Skeletal muscle tissue (tissue), 3 donors: ENCODE measurements at regions not wholly inside any gene's neighbourhood (a gene's known extent, or its start where the extent isn't known, plus 50 kb on each side); places are given as distances from the start of the nearest gene placed in this dataset.
"Not testable (repeated sequence)": the region's sequence is repeated elsewhere in the genome, so short reads cannot be mapped to it uniquely, and the experiment has no call there.

ENCODE experiments used
- H3K27ac ChIP-seq: one replicate; pipeline ENCODE4 v1.7.0; 2013; ENCODE audit warnings: mild to moderate bottlenecking, low read depth, low read length, inconsistent platforms
- H3K27me3 ChIP-seq, 3 donors: one replicate each; pipeline ENCODE4 v1.7.0; 2013; ENCODE audit warnings: low read length in 3 of 3; ENCODE audit not compliant: control insufficient read depth in 3 of 3, insufficient read depth in 3 of 3
- H3K36me3 ChIP-seq, 3 donors: one replicate each; pipeline ENCODE4 v1.7.0; 2013; ENCODE audit warnings: low read length in 3 of 3; ENCODE audit not compliant: control insufficient read depth in 3 of 3, insufficient read depth in 3 of 3
- H3K4me1 ChIP-seq, 3 donors: one replicate each; pipeline ENCODE4 v1.7.0; 2013; ENCODE audit warnings: low read length in 3 of 3, mild to moderate bottlenecking in 3 of 3; ENCODE audit not compliant: control insufficient read depth in 3 of 3, insufficient read depth in 3 of 3
- H3K4me3 ChIP-seq, 3 donors: one replicate each; pipeline ENCODE4 v1.7.0; 2013; ENCODE audit warnings: low read length in 3 of 3
- H3K9ac ChIP-seq, 3 donors: one replicate each; pipeline ENCODE4 v1.7.0; 2013; ENCODE audit warnings: low read length in 3 of 3, mild to moderate bottlenecking in 3 of 3, moderate library complexity in 2 of 3, low read depth in 1 of 3
- H3K9me3 ChIP-seq, 3 donors: one replicate each; pipeline ENCODE4 v1.7.0; 2013; ENCODE audit warnings: low read length in 3 of 3; ENCODE audit not compliant: control insufficient read depth in 3 of 3
- donor health status: Osteomylitis.

DNA sequence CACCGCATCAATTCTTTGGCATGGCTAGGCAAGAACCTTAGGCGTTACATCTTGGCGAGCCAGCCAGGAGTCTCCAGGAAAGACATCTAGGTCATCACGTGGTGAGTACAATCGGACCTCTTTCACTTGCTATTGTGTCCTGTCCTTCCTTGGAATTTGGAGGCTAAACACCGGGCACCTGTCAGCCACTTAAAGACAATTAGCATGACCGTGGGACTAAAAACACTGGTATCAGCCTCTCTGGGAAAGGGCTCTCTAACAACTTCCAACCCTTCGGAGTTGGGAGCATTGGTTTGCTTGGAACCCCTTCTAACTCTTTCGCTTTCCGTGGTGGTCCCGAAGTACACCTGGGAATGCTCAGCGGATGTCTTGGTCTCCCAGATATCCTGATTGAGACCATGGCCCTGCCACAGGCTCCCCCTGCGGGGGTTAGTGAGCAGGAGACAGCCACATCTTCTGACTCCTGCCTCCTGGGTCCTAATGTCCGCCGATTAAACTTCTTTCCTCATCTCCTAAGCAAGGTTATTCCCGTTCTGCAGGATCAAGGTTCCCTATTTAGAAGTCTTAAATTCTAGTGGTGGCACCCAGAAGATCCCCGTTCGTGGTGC, 971.7 kb downstream of the FSCB start:
- no peak overlapping the region for H3K27ac ChIP-seq
- no peak overlapping the region for H3K4me3 ChIP-seq
- H3K36me3 ChIP-seq: no peaks in the 10 kb centered on the region
- no peaks in the 10 kb centered on the region for H3K4me1 ChIP-seq
- no peaks in the 10 kb centered on the region for H3K27me3 ChIP-seq
- H3K9ac ChIP-seq: no peak overlapping the region
- no peaks in the 10 kb centered on the region for H3K9me3 ChIP-seq

DNA sequence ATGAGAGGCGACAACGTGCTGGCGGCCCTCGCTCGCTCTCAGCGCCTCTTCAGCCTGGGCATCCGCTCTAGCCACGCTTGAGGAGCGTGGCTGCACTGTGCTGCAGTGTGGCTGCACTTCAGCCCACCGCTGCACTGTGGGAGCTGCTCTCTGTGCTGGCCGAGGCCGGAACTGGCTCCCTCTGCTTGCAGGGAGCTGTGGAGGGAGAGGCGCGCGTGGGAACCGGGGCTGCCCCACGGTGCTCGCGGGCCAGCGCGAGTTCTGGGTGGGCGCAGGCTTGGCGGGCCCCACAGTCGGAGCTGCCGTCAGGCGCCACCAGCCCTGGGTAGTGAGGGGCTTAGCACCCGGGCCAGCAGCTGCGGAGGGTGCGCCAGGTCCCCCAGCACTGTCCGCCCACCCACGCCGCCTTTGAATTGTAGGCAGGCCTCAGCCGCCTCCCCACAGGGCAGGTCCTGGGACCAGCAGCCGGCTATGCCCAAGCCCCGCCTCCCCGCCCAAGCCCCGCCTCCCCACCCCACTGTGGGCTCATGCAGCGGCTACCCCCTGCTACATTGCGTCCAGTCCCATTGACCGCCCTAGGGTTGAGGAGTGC, 974.2 kb downstream of the FSCB start:
- H3K27me3 ChIP-seq: no peaks in the 10 kb centered on the region
- H3K27ac ChIP-seq: no peak overlapping the region
- no peak overlapping the region for H3K4me3 ChIP-seq

DNA sequence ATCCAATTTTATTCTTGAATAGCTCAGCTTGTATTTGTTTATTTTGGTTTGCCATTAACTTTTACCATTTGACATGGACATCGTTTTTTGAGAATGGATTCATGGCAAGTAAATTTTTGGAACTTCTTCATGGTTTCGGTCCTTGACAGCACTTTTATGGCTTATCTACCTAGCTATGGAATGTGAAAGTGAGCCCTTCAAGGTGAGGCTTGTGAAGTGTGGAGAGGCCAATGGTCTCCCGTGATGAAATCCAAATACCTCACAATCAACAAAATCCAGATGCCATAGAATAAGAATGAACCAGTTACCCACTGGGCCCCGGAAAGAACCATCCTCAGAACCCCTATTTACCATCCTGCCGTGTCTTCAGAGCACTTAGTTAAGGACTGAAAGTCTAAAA, 978.8 kb downstream of the FSCB start:
- Histone ChIP-seq H3K27ac (no peak overlapping the region), H3K36me3 (no peaks in the 10 kb centered on the region), H3K9ac (no peak overlapping the region), H3K4me1 (no peaks in the 10 kb centered on the region), H3K9me3 (no peaks in the 10 kb centered on the region), H3K4me3 (no peak overlapping the region), H3K27me3 (no peaks in the 10 kb centered on the region)

More for the DNA sequence above, 974.2 kb downstream of the FSCB start:
- Histone ChIP-seq H3K4me1 (no peaks in the 10 kb centered on the region), H3K36me3 (no peaks in the 10 kb centered on the region), H3K9me3 (no peaks in the 10 kb centered on the region), H3K9ac (no peak overlapping the region)

DNA sequence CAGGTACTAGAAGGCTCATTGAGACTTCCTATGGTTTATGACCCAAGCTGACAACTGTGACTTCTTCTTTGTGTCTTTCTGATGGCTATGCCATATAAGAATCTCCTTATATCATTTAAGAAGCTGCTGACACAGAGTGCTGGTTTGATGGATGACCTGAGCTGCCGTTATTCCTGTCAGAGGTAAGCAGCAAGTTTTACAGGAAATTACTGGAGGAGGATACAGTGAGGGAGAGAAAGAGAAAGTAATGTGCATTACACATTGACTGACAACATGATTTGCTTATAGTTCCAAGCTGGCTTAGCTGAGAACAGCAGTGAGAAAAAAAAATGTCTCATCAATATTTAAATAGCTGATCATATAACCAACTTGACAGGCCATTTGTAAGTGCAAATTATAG, 981.4 kb downstream of the FSCB start:
- Histone ChIP-seq H3K4me3 (no peak overlapping the region), H3K36me3 (no peaks in the 10 kb centered on the region), H3K9me3 (no peaks in the 10 kb centered on the region), H3K27me3 (no peaks in the 10 kb centered on the region), H3K27ac (no peak overlapping the region), H3K4me1 (no peaks in the 10 kb centered on the region), H3K9ac (no peak overlapping the region)

DNA sequence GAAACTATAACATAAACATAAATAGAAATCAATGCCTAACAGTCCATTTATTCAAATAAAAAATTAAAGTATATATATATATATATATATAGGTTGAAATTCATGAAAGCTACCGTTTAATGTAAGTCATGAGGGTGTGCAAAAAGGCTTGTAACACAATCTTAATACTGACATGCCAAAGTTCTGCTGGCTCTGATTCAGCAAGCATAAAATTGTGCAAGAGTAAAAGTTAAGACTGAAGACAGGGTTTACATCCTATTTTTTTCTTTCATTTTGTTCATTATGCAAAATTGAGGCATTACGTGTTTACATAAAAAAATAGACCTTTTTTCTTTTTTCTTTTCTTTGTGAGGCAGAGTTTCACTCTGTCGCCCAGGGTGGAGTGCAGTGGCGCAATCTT, 984.2 kb downstream of the FSCB start:
- Histone ChIP-seq H3K36me3 (no peaks in the 10 kb centered on the region), H3K27ac (no peak overlapping the region), H3K4me1 (no peaks in the 10 kb centered on the region), H3K9me3 (no peaks in the 10 kb centered on the region), H3K9ac (no peak overlapping the region), H3K4me3 (no peak overlapping the region), H3K27me3 (no peaks in the 10 kb centered on the region)

DNA sequence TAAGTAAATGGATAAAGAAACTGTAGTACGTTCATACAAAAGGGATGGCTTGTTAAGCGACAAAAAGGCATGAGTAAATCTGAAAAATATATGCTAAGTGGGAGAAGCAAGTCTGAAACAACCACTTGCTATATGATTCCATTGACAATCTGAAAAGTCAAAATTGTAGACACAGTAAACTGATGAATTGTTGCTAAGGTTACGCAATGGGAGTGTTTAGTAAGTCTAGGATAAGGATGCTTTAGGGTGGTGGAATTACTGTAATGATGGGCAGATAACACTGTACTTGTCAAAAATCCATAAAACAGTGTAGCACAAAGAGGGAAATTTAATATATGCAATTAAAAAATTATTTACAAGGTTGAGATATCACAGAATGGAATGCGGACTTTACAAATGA, 984.9 kb downstream of the FSCB start:
- no peak overlapping the region for H3K9ac ChIP-seq
- no peaks in the 10 kb centered on the region for H3K4me1 ChIP-seq
- H3K4me3 ChIP-seq: no peak overlapping the region
- H3K36me3 ChIP-seq: no peaks in the 10 kb centered on the region
- no peaks in the 10 kb centered on the region for H3K9me3 ChIP-seq
- no peak overlapping the region for H3K27ac ChIP-seq
- no peaks in the 10 kb centered on the region for H3K27me3 ChIP-seq

DNA sequence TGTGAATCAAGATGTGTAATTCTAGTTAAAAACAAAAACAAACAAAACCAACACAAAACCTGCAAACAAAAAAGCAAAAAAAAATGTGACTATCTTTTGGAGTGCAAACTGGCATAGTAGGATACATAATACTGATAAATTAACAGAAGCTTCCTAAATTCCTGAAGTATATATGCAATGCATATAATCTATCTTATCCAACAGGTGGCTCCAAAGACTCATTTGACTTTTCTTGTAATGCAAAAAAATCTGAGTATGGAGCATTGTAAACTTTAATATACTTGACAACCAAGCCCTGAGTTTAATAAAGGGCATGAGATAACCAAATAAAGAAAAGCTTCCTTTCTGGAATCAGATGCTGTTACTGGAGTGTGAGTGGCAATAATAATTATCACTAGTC, 1003.6 kb downstream of the FSCB start:
- Histone ChIP-seq H3K9ac (no peak overlapping the region), H3K9me3 (no peaks in the 10 kb centered on the region), H3K4me3 (no peak overlapping the region), H3K4me1 (no peaks in the 10 kb centered on the region), H3K27me3 (no peaks in the 10 kb centered on the region), H3K27ac (no peak overlapping the region), H3K36me3 (no peaks in the 10 kb centered on the region)

DNA sequence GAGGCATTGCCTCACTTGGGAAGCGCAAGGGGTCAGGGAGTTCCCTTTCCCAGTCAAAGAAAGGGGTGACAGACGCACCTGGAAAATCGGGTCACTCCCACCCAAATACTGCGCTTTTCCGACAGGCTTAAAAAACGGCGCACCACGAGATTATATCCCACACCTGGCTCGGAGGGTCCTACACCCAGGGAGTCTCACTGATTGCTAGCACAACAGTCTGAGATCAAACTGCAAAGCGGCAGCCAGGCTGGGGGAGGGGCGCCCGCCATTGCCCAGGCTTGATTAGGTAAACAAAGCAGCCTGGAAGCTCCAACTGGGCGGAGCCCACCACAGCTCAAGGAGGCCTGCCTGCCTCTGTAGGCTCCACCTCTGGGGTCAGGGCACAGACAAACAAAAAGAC, 1014.7 kb downstream of the FSCB start:
- not testable (repeated sequence) for H3K36me3 ChIP-seq, H3K27ac ChIP-seq, H3K27me3 ChIP-seq, H3K4me1 ChIP-seq, H3K9ac ChIP-seq, H3K4me3 ChIP-seq, H3K9me3 ChIP-seq

DNA sequence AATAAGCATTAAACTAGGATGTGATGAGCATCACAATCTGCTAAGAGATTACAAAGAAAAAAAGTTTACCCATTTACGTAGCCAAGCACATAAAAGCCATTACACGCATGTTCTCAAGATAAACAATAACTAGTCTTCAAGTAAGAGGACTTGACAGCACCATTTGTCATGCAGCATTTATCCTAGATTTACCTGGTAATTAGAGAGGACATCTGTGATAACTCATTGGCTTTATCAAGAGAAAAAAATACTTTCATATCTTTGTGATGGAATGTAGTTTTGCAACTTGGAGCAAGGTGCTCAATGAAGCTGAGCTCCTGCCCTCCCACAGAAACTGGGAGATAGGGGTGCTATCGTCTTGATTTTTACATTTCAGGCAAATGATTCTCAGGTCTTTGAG, 1023.7 kb downstream of the FSCB start:
- Histone ChIP-seq H3K9me3 (no peaks in the 10 kb centered on the region), H3K4me1 (no peaks in the 10 kb centered on the region), H3K36me3 (no peaks in the 10 kb centered on the region), H3K4me3 (no peak overlapping the region), H3K27ac (no peak overlapping the region), H3K9ac (no peak overlapping the region), H3K27me3 (no peaks in the 10 kb centered on the region)

DNA sequence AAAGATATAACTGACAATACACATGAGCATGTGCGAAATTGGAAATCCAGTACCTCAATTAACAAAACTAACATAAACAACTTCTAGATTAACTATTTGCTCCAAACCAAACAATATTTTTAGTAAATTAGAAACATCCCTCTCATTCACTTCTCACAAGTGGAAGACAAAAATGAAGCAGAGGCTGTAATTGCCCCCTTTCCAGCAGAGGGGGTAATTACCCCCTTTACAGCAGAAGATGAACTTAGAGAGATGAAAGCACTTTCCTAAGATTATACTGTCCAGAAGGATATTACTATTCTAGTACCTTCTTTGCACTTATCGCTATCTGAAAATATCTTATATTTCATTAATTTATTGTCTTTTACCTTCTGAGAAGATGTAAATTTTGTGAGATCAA, 1025.2 kb downstream of the FSCB start:
- Histone ChIP-seq H3K9ac (no peak overlapping the region), H3K9me3 (no peaks in the 10 kb centered on the region), H3K27me3 (no peaks in the 10 kb centered on the region), H3K27ac (no peak overlapping the region), H3K36me3 (no peaks in the 10 kb centered on the region), H3K4me1 (no peaks in the 10 kb centered on the region), H3K4me3 (no peak overlapping the region)
